Esophagus (tissue), 2 donors: ENCODE measurements at regions not wholly inside any gene's neighbourhood (a gene's known extent, or its start where the extent isn't known, plus 50 kb on each side); places are given as distances from the start of the nearest gene placed in this dataset.
"Not testable (repeated sequence)": the region's sequence is repeated elsewhere in the genome, so short reads cannot be mapped to it uniquely, and the experiment has no call there.

Experiments
- H3K27ac ChIP-seq, 2 donors: one replicate each; pipeline ENCODE4 v1.5.1; 2013; ENCODE audit warnings: low read depth in 2 of 2, mild to moderate bottlenecking in 2 of 2, inconsistent platforms in 1 of 2, low read length in 1 of 2, moderate library complexity in 1 of 2
- H3K27me3 ChIP-seq, 2 donors: one replicate each; pipeline ENCODE4 v1.6.1; 2013; ENCODE audit warnings: low read length in 2 of 2, control low read depth in 1 of 2, mild to moderate bottlenecking in 1 of 2; ENCODE audit not compliant: insufficient read depth in 2 of 2, control insufficient read depth in 1 of 2
- H3K36me3 ChIP-seq, 2 donors: one replicate each; pipeline ENCODE4 v1.6.1; 2013; ENCODE audit warnings: low read length in 1 of 2; ENCODE audit not compliant: control insufficient read depth in 2 of 2, insufficient read depth in 2 of 2
- H3K4me1 ChIP-seq, 2 donors: one replicate each; pipeline ENCODE4 v1.6.1; 2013; ENCODE audit warnings: low read length in 1 of 2; ENCODE audit not compliant: control insufficient read depth in 2 of 2, insufficient read depth in 2 of 2
- H3K4me3 ChIP-seq, 2 donors: one replicate each; pipeline ENCODE4 v1.5.1; 2013; ENCODE audit warnings: low read length in 2 of 2, mild to moderate bottlenecking in 2 of 2, low read depth in 1 of 2, moderate library complexity in 1 of 2
- H3K9me3 ChIP-seq, 2 donors: one replicate each; pipeline ENCODE4 v1.6.1; 2013; ENCODE audit warnings: mild to moderate bottlenecking in 2 of 2, low read depth in 1 of 2, low read length in 1 of 2, moderate library complexity in 1 of 2; ENCODE audit not compliant: control insufficient read depth in 2 of 2, insufficient read depth in 1 of 2
- WGBS, 2 donors: extraction: QIAGEN DNeasy Blood & Tissue Kit; methylation state at CpG; one replicate each; pipeline ENCODE4 v1.1.7; 2013; 5-methylcytosine and 5-hydroxymethylcytosine counted together
- donor health status: healthy with polysubstance abuse.
- donor health status: Bipolar disorder and iron deficiency.

GRCh38 chr12:131425112-131426075, 285.5 kb upstream of the SFSWAP start:
- H3K4me1 ChIP-seq: peaks cover 0 to 3% of the 10 kb centered on the region in 2 donors
- 78 to 80% methylated on average over 9 of the region's 9 CpGs for WGBS, 2 donors

GRCh38 chr12:131428091-131428685, 282.7 kb upstream of the SFSWAP start:
- peaks cover 0 to 7% of the 10 kb centered on the region in 2 donors for H3K27me3 ChIP-seq
- peaks cover 2 to 10% of the 10 kb centered on the region in 2 donors for H3K9me3 ChIP-seq
- H3K4me3 ChIP-seq: no peak overlapping the region
- 68 to 70% methylated on average over 14 of the region's 14 CpGs for WGBS, 2 donors
- H3K27ac ChIP-seq: no peak overlapping the region
- H3K4me1 ChIP-seq: peaks cover 0 to 3% of the 10 kb centered on the region in 2 donors
- no peaks in the 10 kb centered on the region for H3K36me3 ChIP-seq

More at GRCh38 chr12:131425112-131426075, 285.5 kb upstream of the SFSWAP start:
- peaks cover 2 to 12% of the 10 kb centered on the region in 2 donors for H3K9me3 ChIP-seq
- H3K27me3 ChIP-seq: peaks cover 0 to 4% of the 10 kb centered on the region in 2 donors
- H3K36me3 ChIP-seq: no peaks in the 10 kb centered on the region
- H3K4me3 ChIP-seq: no peak overlapping the region
- no peak overlapping the region for H3K27ac ChIP-seq

- H3K36me3 ChIP-seq, H3K27ac ChIP-seq, H3K4me3 ChIP-seq, H3K9me3 ChIP-seq, H3K4me1 ChIP-seq, H3K27me3 ChIP-seq: not testable (repeated sequence)
- 20 to 30% methylated on average over 3 of the region's 8 CpGs for WGBS, 2 donors
These were observed 281.7 kb upstream of the SFSWAP start for GRCh38 chr12:131429221-131429620.

GRCh38 chr12:131429697-131430096, 281.2 kb upstream of the SFSWAP start:
- H3K4me1 ChIP-seq, H3K27ac ChIP-seq, H3K36me3 ChIP-seq, H3K4me3 ChIP-seq, H3K9me3 ChIP-seq, H3K27me3 ChIP-seq: not testable (repeated sequence)
- 32 to 35% methylated on average over 7 to 8 of the region's 8 CpGs for WGBS, 2 donors

- Histone ChIP-seq H3K4me3 (no peak overlapping the region), H3K4me1 (peaks cover 0 to 3% of the 10 kb centered on the region in 2 donors), H3K9me3 (peaks cover 2 to 5% of the 10 kb centered on the region in 2 donors), H3K27ac (no peak overlapping the region), H3K27me3 (peaks cover 0 to 7% of the 10 kb centered on the region in 2 donors), H3K36me3 (no peaks in the 10 kb centered on the region)
- WGBS, 2 donors: 77 to 81% methylated on average over 6 to 8 of the region's 8 CpGs
These were observed 280.6 kb upstream of the SFSWAP start for GRCh38 chr12:131430158-131430742.

- H3K9me3 ChIP-seq, H3K27me3 ChIP-seq, H3K4me1 ChIP-seq, H3K27ac ChIP-seq, H3K36me3 ChIP-seq, H3K4me3 ChIP-seq: not testable (repeated sequence)
- 95 to 96% methylated on average over 17 of the region's 17 CpGs for WGBS, 2 donors
These were observed 279.7 kb upstream of the SFSWAP start for GRCh38 chr12:131431126-131431655.

GRCh38 chr12:131432532-131433260, 278.2 kb upstream of the SFSWAP start:
- WGBS, 2 donors: 63 to 72% methylated on average over 5 to 24 of the region's 29 CpGs
- H3K4me1 ChIP-seq: peaks cover 0 to 3% of the 10 kb centered on the region in 2 donors
- H3K27me3 ChIP-seq: peaks cover 0 to 3% of the 10 kb centered on the region in 2 donors
- H3K9me3 ChIP-seq: peaks cover 2 to 5% of the 10 kb centered on the region in 2 donors
- H3K36me3 ChIP-seq: no peaks in the 10 kb centered on the region
- no peak overlapping the region for H3K27ac ChIP-seq
- no peak overlapping the region for H3K4me3 ChIP-seq

GRCh38 chr12:131434208-131435125, 276.4 kb upstream of the SFSWAP start:
- peaks cover 2 to 5% of the 10 kb centered on the region in 2 donors for H3K9me3 ChIP-seq
- H3K27me3 ChIP-seq: peaks cover 0 to 3% of the 10 kb centered on the region in 2 donors
- H3K27ac ChIP-seq: no peak overlapping the region
- no peak overlapping the region for H3K4me3 ChIP-seq
- no peaks in the 10 kb centered on the region for H3K4me1 ChIP-seq
- H3K36me3 ChIP-seq: no peaks in the 10 kb centered on the region
- WGBS, 2 donors: 71 to 73% methylated on average over 21 to 25 of the region's 28 CpGs
